Fibroblast of upper back skin (primary cell): ENCODE measurements at regions not wholly inside any gene's neighbourhood (a gene's known extent, or its start where the extent isn't known, plus 50 kb on each side); places are given as distances from the start of the nearest gene placed in this dataset.
A peak's percentile ranks its signal among the peaks of the same experiment; 100 is the strongest.

Experiments
- DNase-seq: peaks from one replicate; pipeline ENCODE4 v3.0.0-alpha.2; 2013

- DNase-seq = peak; percentile 25
Measured at GRCh38 chr11:70661761-70662501, 263.6 kb downstream of the CTTN start.

- DNase-seq = no peak
Measured at GRCh38 chr11:70662691-70663098, 264.4 kb downstream of the CTTN start.

- no peak for DNase-seq
Measured at GRCh38 chr11:70663815-70664214, 265.5 kb downstream of the CTTN start.

- no peak for DNase-seq
Measured at GRCh38 chr11:70666311-70666710, 268.0 kb downstream of the CTTN start.

- DNase-seq = no peak
Measured at GRCh38 chr11:70667767-70668166, 269.4 kb downstream of the CTTN start.

GRCh38 chr11:70668204-70669202, 270.2 kb downstream of the CTTN start:
- no peak for DNase-seq

- DNase-seq = no peak
Measured at GRCh38 chr11:70669281-70669680, 271.0 kb downstream of the CTTN start.

GRCh38 chr11:70669871-70670675, 271.7 kb downstream of the CTTN start:
- no peak for DNase-seq

- no peak for DNase-seq
Measured at GRCh38 chr11:70670676-70671034, 272.3 kb downstream of the CTTN start.

- no peak for DNase-seq
Measured at GRCh38 chr11:70671083-70671482, 272.8 kb downstream of the CTTN start.

- DNase-seq = no peak
Measured at GRCh38 chr11:70671611-70672010, 273.3 kb downstream of the CTTN start.

GRCh38 chr11:70672991-70673653, 274.8 kb downstream of the CTTN start:
- DNase-seq = no peak

GRCh38 chr11:70674605-70675004, 276.3 kb downstream of the CTTN start:
- no peak for DNase-seq

- DNase-seq = no peak
Measured at GRCh38 chr11:70675697-70676374, 277.5 kb downstream of the CTTN start.

- DNase-seq = no peak
Measured at GRCh38 chr11:70677232-70677916, 279.0 kb downstream of the CTTN start.

- no peak for DNase-seq
Measured at GRCh38 chr11:70678931-70679900, 280.9 kb downstream of the CTTN start.

GRCh38 chr11:70680781-70681281, 282.5 kb downstream of the CTTN start:
- no peak for DNase-seq

GRCh38 chr11:70682056-70682455, 283.7 kb downstream of the CTTN start:
- DNase-seq = no peak

GRCh38 chr11:70682760-70683159, 284.4 kb downstream of the CTTN start:
- no peak for DNase-seq

- no peak for DNase-seq
Measured at GRCh38 chr11:70687716-70688115, 289.4 kb downstream of the CTTN start.
